SK-N-SH (cell line): ENCODE measurements at regions not wholly inside any gene's neighbourhood (a gene's known extent, or its start where the extent isn't known, plus 50 kb on each side); places are given as distances from the start of the nearest gene placed in this dataset.

Source experiments
- CTCF ChIA-PET: fragments of 300-600, 350-600 bp; formaldehyde crosslinking; extraction: SDS; loops from one replicate; lab custom pipeline; 2021; lab: Yijun Ruan, JAX
- POLR2A ChIA-PET: fragments of 350-600 bp; sonication (Branson Sonifier 250); formaldehyde crosslinking; extraction: SDS; loops from one replicate; lab custom pipeline; 2020; ENCODE audit warnings: antibody characterized with exemption, inconsistent platforms; lab: Yijun Ruan, JAX
- DNase-seq: peaks from one replicate; pipeline ENCODE4 v3.0.0; 2012
- H2AFZ ChIP-seq: fragments of 200-600 bp; sonication (generic); 2 replicates; pipeline ENCODE4 v1.8.1; 2016; ENCODE audit warnings: antibody characterized with exemption, mild to moderate bottlenecking, low read depth
- H3F3A ChIP-seq: fragments of 200-600 bp; sonication (generic); replicated peaks from 2 replicates; pipeline ENCODE3; 2016; ENCODE audit warnings: antibody characterized with exemption, mild to moderate bottlenecking; ENCODE audit not compliant: insufficient read depth
- H3K27ac ChIP-seq, 2 experiments: fragments of 200-500 bp in 1 of 2; fragments of 200-600 bp in 1 of 2; sonication (Bioruptor generic) in 1 of 2; sonication (generic), shearing (Covaris generic) in 1 of 2; 2 replicates each; pipeline versions ENCODE4 v1.5.1 to v1.6.1; 2014 to 2016; ENCODE audit warnings: low read depth in 2 of 2, inconsistent platforms in 1 of 2, low read length in 1 of 2, mild to moderate bottlenecking in 1 of 2, mixed read lengths in 1 of 2
- H3K27me3 ChIP-seq: fragments of 200-600 bp; sonication (generic), shearing (Covaris generic); 2 replicates; pipeline ENCODE4 v1.6.1; 2016; ENCODE audit warnings: mixed run types; ENCODE audit not compliant: insufficient read depth
- H3K36me3 ChIP-seq, 2 experiments: fragments of 200-500 bp in 1 of 2; fragments of 200-600 bp in 1 of 2; sonication (Bioruptor generic) in 1 of 2; sonication (generic) in 1 of 2; replicated peaks in 1 of 2; 2 replicates each; pipeline versions ENCODE3 to v1.5.1; 2014 to 2016; ENCODE audit warnings: low read length in 1 of 2, mild to moderate bottlenecking in 1 of 2; ENCODE audit not compliant: insufficient read depth in 2 of 2, control insufficient read depth in 1 of 2
- H3K4me1 ChIP-seq, 2 experiments: fragments of 200-500 bp in 1 of 2; fragments of 200-600 bp in 1 of 2; sonication (Bioruptor generic) in 1 of 2; sonication (generic), shearing (Covaris generic) in 1 of 2; 2 replicates each; pipeline versions ENCODE4 v1.5.1 to v1.6.1; 2014 to 2016; ENCODE audit warnings: low read depth in 1 of 2, low read length in 1 of 2, mixed run types in 1 of 2; ENCODE audit not compliant: insufficient read depth in 2 of 2, control insufficient read depth in 1 of 2
- H3K4me2 ChIP-seq: fragments of 200-600 bp; sonication (generic), shearing (Covaris generic); 2 replicates; pipeline ENCODE4 v1.6.1; 2017; ENCODE audit warnings: mixed run types
- H3K4me3 ChIP-seq, 2 experiments: fragments of 200-500 bp in 1 of 2; fragments of 200-600 bp in 1 of 2; sonication (Bioruptor generic) in 1 of 2; sonication (generic), shearing (Covaris generic) in 1 of 2; 2 replicates each; pipeline versions ENCODE4 v1.5.1 to v1.8.1; 2014 to 2016; ENCODE audit warnings: low read depth in 2 of 2, inconsistent platforms in 1 of 2, low read length in 1 of 2, mild to moderate bottlenecking in 1 of 2, mixed read lengths in 1 of 2, moderate library complexity in 1 of 2
- H3K79me2 ChIP-seq: fragments of 200-600 bp; sonication (generic); 2 replicates; pipeline ENCODE4 v1.8.1; 2017; ENCODE audit warnings: mild to moderate bottlenecking; ENCODE audit not compliant: insufficient read depth
- H3K9ac ChIP-seq: fragments of 200-600 bp; sonication (generic); 2 replicates; pipeline ENCODE4 v1.6.1; 2017; ENCODE audit warnings: mixed run types
- H3K9me2 ChIP-seq: fragments of 200-600 bp; sonication (generic); 2 replicates; pipeline ENCODE4 v1.6.1; 2017; ENCODE audit warnings: mixed run types
- H3K9me3 ChIP-seq: fragments of 200-600 bp; sonication (generic); 2 replicates; pipeline ENCODE4 v1.6.1; 2017; ENCODE audit warnings: mixed run types, mild to moderate bottlenecking, moderate library complexity
- H4K20me1 ChIP-seq: fragments of 200-600 bp; sonication (generic); 2 replicates; pipeline ENCODE4 v1.6.1; 2017; ENCODE audit warnings: mild to moderate bottlenecking, mixed run types; ENCODE audit not compliant: insufficient read depth
- CHD2 ChIP-seq: fragments of 150-350 bp; IDR thresholded peaks from 2 replicates; pipeline ENCODE4 v1.6.1; 2018; ENCODE audit warnings: low read length; ENCODE audit not compliant: partially characterized antibody
- ELF1 ChIP-seq: IDR thresholded peaks from 2 replicates; pipeline ENCODE4 v1.4.0; 2012
- EP300 ChIP-seq, 2 experiments: IDR thresholded peaks; 2 replicates each; pipeline versions ENCODE4 v1.4.0 to v1.6.1; 2012; ENCODE audit warnings: borderline replicate concordance in 1 of 2, low read depth in 1 of 2, low read length in 1 of 2
- FOSL2 ChIP-seq: IDR thresholded peaks from 2 replicates; pipeline ENCODE4 v1.4.0; 2012; ENCODE audit warnings: low read depth, mild to moderate bottlenecking, moderate library complexity, borderline replicate concordance
- FOXJ3 ChIP-seq: sonication (generic); formaldehyde crosslinking; IDR thresholded peaks from 2 replicates; pipeline ENCODE4 v1.5.1; 2020; ENCODE audit warnings: mild to moderate bottlenecking, missing genetic modification reagents
- FOXM1 ChIP-seq: IDR thresholded peaks from 2 replicates; pipeline ENCODE4 v1.4.0; 2012; ENCODE audit warnings: low read depth, mild to moderate bottlenecking
- GABPA ChIP-seq: IDR thresholded peaks from 2 replicates; pipeline ENCODE4 v1.4.0; 2012; ENCODE audit warnings: low read depth, mild to moderate bottlenecking
- IRF3 ChIP-seq: fragments of 150-350 bp; IDR thresholded peaks from 2 replicates; pipeline ENCODE4 v1.6.1; 2016; ENCODE audit warnings: mild to moderate bottlenecking, low read depth, low read length
- JUND ChIP-seq: IDR thresholded peaks from 2 replicates; pipeline ENCODE4 v1.4.0; 2012
- MXI1 ChIP-seq: IDR thresholded peaks from 2 replicates; pipeline ENCODE4 v1.6.1; 2012; ENCODE audit warnings: mild to moderate bottlenecking, low read depth, low read length, improper control_type of control experiment
- NFIC ChIP-seq: IDR thresholded peaks from 2 replicates; pipeline ENCODE4 v1.4.0; 2012; ENCODE audit warnings: borderline replicate concordance
- NRF1 ChIP-seq: IDR thresholded peaks from 2 replicates; pipeline ENCODE4 v1.6.1; 2012; ENCODE audit warnings: low read depth, mild to moderate bottlenecking, low read length
- POLR2AphosphoS5 ChIP-seq: IDR thresholded peaks from 2 replicates; pipeline ENCODE4 v1.6.1; 2012; ENCODE audit warnings: low read depth, low read length
- RAD21 ChIP-seq: IDR thresholded peaks from 2 replicates; pipeline ENCODE4 v1.6.1; 2012; ENCODE audit warnings: mild to moderate bottlenecking, low read length
- RCOR1 ChIP-seq: fragments of 150-350 bp; IDR thresholded peaks from 2 replicates; pipeline ENCODE4 v1.6.1; 2017; ENCODE audit warnings: antibody characterized with exemption, low read length
- REST ChIP-seq: IDR thresholded peaks from 2 replicates; pipeline ENCODE4 v1.6.1; 2012; ENCODE audit warnings: mild to moderate bottlenecking, low read depth, low read length, moderate library complexity
- RFX5 ChIP-seq: IDR thresholded peaks from 2 replicates; pipeline ENCODE4 v1.6.1; 2012; ENCODE audit warnings: mild to moderate bottlenecking, improper control_type of control experiment, low read length
- SIN3A ChIP-seq: IDR thresholded peaks from 2 replicates; pipeline ENCODE4 v1.6.1; 2012; ENCODE audit warnings: low read depth, mild to moderate bottlenecking, low read length, moderate library complexity, borderline replicate concordance
- SMC3 ChIP-seq: IDR thresholded peaks from 2 replicates; pipeline ENCODE4 v1.6.1; 2012; ENCODE audit warnings: low read depth, low read length, improper control_type of control experiment
- TAF1 ChIP-seq: IDR thresholded peaks from 2 replicates; pipeline ENCODE4 v1.6.1; 2012; ENCODE audit warnings: low read depth, mild to moderate bottlenecking, low read length, moderate library complexity, borderline replicate concordance
- TCF12 ChIP-seq: IDR thresholded peaks from 2 replicates; pipeline ENCODE4 v1.4.0; 2012
- TEAD4 ChIP-seq: IDR thresholded peaks from 2 replicates; pipeline ENCODE4 v1.4.0; 2012; ENCODE audit warnings: mild to moderate bottlenecking, borderline replicate concordance; ENCODE audit not compliant: insufficient read depth
- WGBS: methylation state at CpG from one replicate; pipeline ENCODE4 v1.1.6; 2017; ENCODE audit warnings: low lambda C conversion rate; 5-methylcytosine and 5-hydroxymethylcytosine counted together

- 29% methylated on average over 1 of the region's 1 CpG for WGBS
- H3K79me2 ChIP-seq = no peaks in the 10 kb centered on the region; the same call in 1 of the 2 replicates
Measured at GRCh38 chr3:103127737-103128136, 692.9 kb downstream of the ZPLD1 start.

GRCh38 chr3:103134023-103134724, 699.4 kb downstream of the ZPLD1 start:
- H3K4me3 ChIP-seq = no peak overlapping the region
- WGBS = 64% methylated on average over 1 of the region's 1 CpG
- no peak for TF ChIP-seq FOXJ3 (CRISPR knock-in tag)
- no peak for TF ChIP-seq TCF12
- no peak for TF ChIP-seq CHD2
- no peak for TF ChIP-seq FOSL2
- TF ChIP-seq FOXM1 = no peak
- TF ChIP-seq NRF1 = no peak
- TF ChIP-seq IRF3 = no peak
- TF ChIP-seq POLR2AphosphoS5 = no peak
- no peak for TF ChIP-seq MXI1
- no peak for TF ChIP-seq EP300 (IDR thresholded peaks at IDR 0.05; ENCODE audit: borderline replicate concordance in 1 of 2, low read depth in 1 of 2, low read length in 1 of 2)
- no peak for TF ChIP-seq NFIC
- TF ChIP-seq TAF1 = no peak
- TF ChIP-seq REST = no peak

More at GRCh38 chr3:103127737-103128136, 692.9 kb downstream of the ZPLD1 start:
- Histone ChIP-seq H3K4me3 (no peak overlapping the region), H3K9ac (no peak overlapping the region), H3K4me1 (no peaks in the 10 kb centered on the region; a peak in 1 of 4 replicates), H3K9me3 (no peaks in the 10 kb centered on the region), H3K27ac (no peak overlapping the region), H4K20me1 (no peaks in the 10 kb centered on the region), H2AFZ (no peak overlapping the region), H3K9me2 (no peaks in the 10 kb centered on the region), H3F3A (no peaks in the 10 kb centered on the region), H3K27me3 (no peaks in the 10 kb centered on the region), H3K36me3 (no peaks in the 10 kb centered on the region), H3K4me2 (no peak overlapping the region)
- CTCF ChIA-PET = interaction anchor here (1.3 kb wide), 1 partner anchor 455 kb away, joined by 3 read pairs; no protein-coding TSS in a partner anchor
- no peak for DNase-seq
- POLR2A ChIA-PET = no interaction called here
- TF ChIP-seq RAD21 (no peak), CHD2 (no peak), TAF1 (no peak), RFX5 (no peak), FOSL2 (no peak), FOXJ3 (CRISPR knock-in tag) (no peak), SIN3A (no peak), JUND (no peak), ELF1 (no peak), RCOR1 (no peak), GABPA (no peak), POLR2AphosphoS5 (no peak), TCF12 (no peak), IRF3 (no peak), SMC3 (no peak), TEAD4 (no peak)

More at GRCh38 chr3:103134023-103134724, 699.4 kb downstream of the ZPLD1 start:
- Histone ChIP-seq H3K9me3 (no peaks in the 10 kb centered on the region), H4K20me1 (no peaks in the 10 kb centered on the region), H3F3A (no peaks in the 10 kb centered on the region), H3K9ac (no peak overlapping the region), H3K4me1 (no peaks in the 10 kb centered on the region), H3K9me2 (no peaks in the 10 kb centered on the region), H3K27me3 (no peaks in the 10 kb centered on the region), H3K36me3 (no peaks in the 10 kb centered on the region), H3K4me2 (no peak overlapping the region), H3K79me2 (no peaks in the 10 kb centered on the region; the same call in 1 of the 2 replicates), H3K27ac (no peak overlapping the region), H2AFZ (no peak overlapping the region)
- no peak for DNase-seq
- ChIA-PET POLR2A (no interaction called here), CTCF (interaction anchor here (1.4 kb wide), 1 partner anchor 16 kb away, joined by 3 read pairs; no protein-coding TSS in a partner anchor)
